H9 (cell line): ENCODE measurements at regions not wholly inside any gene's neighbourhood (a gene's known extent, or its start where the extent isn't known, plus 50 kb on each side); places are given as distances from the start of the nearest gene placed in this dataset.
"Not testable (repeated sequence)": the region's sequence is repeated elsewhere in the genome, so short reads cannot be mapped to it uniquely, and the experiment has no call there.

Source experiments
- DNase-seq: peaks from one replicate; pipeline ENCODE4 v3.0.0-alpha.2; 2017
- H2AFZ ChIP-seq: one replicate; pipeline ENCODE4 v1.6.1; 2013; ENCODE audit warnings: mild to moderate bottlenecking, low read length, control low read depth, moderate library complexity
- H2AK5ac ChIP-seq: 2 replicates; pipeline ENCODE4 v1.6.1; 2013; ENCODE audit warnings: low read length, control low read depth, mixed read lengths; ENCODE audit not compliant: insufficient read length
- H2BK120ac ChIP-seq: one replicate; pipeline ENCODE4 v1.6.1; 2013; ENCODE audit warnings: low read depth, mild to moderate bottlenecking, low read length, control low read depth, inconsistent platforms; ENCODE audit not compliant: poor library complexity, severe bottlenecking
- H2BK12ac ChIP-seq: 2 replicates; pipeline ENCODE4 v1.6.1; 2013; ENCODE audit warnings: low read length, control low read depth, mixed read lengths, low read depth; ENCODE audit not compliant: insufficient read length
- H2BK15ac ChIP-seq: 2 replicates; pipeline ENCODE4 v1.6.1; 2013; ENCODE audit warnings: low read depth, low read length, control low read depth
- H2BK20ac ChIP-seq: one replicate; pipeline ENCODE4 v1.6.1; 2013; ENCODE audit warnings: low read depth, mild to moderate bottlenecking, low read length, control low read depth, inconsistent platforms; ENCODE audit not compliant: poor library complexity, severe bottlenecking
- H2BK5ac ChIP-seq: 2 replicates; pipeline ENCODE4 v1.6.1; 2013; ENCODE audit warnings: low read length, control low read depth, mixed read lengths; ENCODE audit not compliant: insufficient read length
- H3K14ac ChIP-seq: 2 replicates; pipeline ENCODE4 v1.6.1; 2013; ENCODE audit warnings: low read length, control low read depth; ENCODE audit not compliant: insufficient read depth
- H3K18ac ChIP-seq: 2 replicates; pipeline ENCODE4 v1.6.1; 2013; ENCODE audit warnings: low read depth, mild to moderate bottlenecking, mixed read lengths, low read length, control low read depth; ENCODE audit not compliant: insufficient read length
- H3K23ac ChIP-seq: 2 replicates; pipeline ENCODE4 v1.6.1; 2013; ENCODE audit warnings: low read length, control low read depth, mixed read lengths, low read depth; ENCODE audit not compliant: insufficient read length
- H3K23me2 ChIP-seq: 2 replicates; pipeline ENCODE4 v1.6.1; 2013; ENCODE audit warnings: low read depth, mild to moderate bottlenecking, mixed read lengths, low read length, control low read depth; ENCODE audit not compliant: insufficient read length, poor library complexity, severe bottlenecking
- H3K27ac ChIP-seq: 2 replicates; pipeline ENCODE4 v1.5.1; 2013; ENCODE audit warnings: low read length, control low read depth, mixed read lengths, low read depth; ENCODE audit not compliant: insufficient read length
- H3K27me3 ChIP-seq: 2 replicates; pipeline ENCODE4 v1.6.1; 2013; ENCODE audit warnings: low read length, control low read depth, inconsistent platforms; ENCODE audit not compliant: insufficient read depth
- H3K4ac ChIP-seq: 2 replicates; pipeline ENCODE4 v1.6.1; 2013; ENCODE audit warnings: low read depth, mild to moderate bottlenecking, control low read depth, inconsistent platforms, low read length, moderate library complexity
- H3K4me1 ChIP-seq: 2 replicates; pipeline ENCODE4 v1.6.1; 2013; ENCODE audit warnings: low read length, control low read depth, inconsistent platforms; ENCODE audit not compliant: insufficient read depth
- H3K4me2 ChIP-seq: 2 replicates; pipeline ENCODE4 v1.6.1; 2013; ENCODE audit warnings: low read length, control low read depth, mixed read lengths; ENCODE audit not compliant: insufficient read length, insufficient read depth
- H3K56ac ChIP-seq: 2 replicates; pipeline ENCODE4 v1.6.1; 2013; ENCODE audit warnings: low read depth, mild to moderate bottlenecking, mixed read lengths, low read length, control low read depth; ENCODE audit not compliant: insufficient read length
- H3K79me1 ChIP-seq: 2 replicates; pipeline ENCODE4 v1.6.1; 2013; ENCODE audit warnings: low read depth, mild to moderate bottlenecking, moderate library complexity, low read length, control low read depth, inconsistent platforms; ENCODE audit not compliant: insufficient read depth, poor library complexity, severe bottlenecking
- H3K79me2 ChIP-seq: 2 replicates; pipeline ENCODE4 v1.6.1; 2013; ENCODE audit warnings: low read length, control low read depth, inconsistent platforms; ENCODE audit not compliant: insufficient read depth
- H3K9ac ChIP-seq: 2 replicates; pipeline ENCODE4 v1.6.1; 2013; ENCODE audit warnings: low read length, control low read depth, mixed read lengths; ENCODE audit not compliant: insufficient read length; ENCODE audit errors: extremely low read depth
- H3K9me3 ChIP-seq: one replicate; pipeline ENCODE4 v1.6.1; 2013; ENCODE audit warnings: low read depth, low read length, inconsistent platforms; ENCODE audit not compliant: control insufficient read depth
- H3T11ph ChIP-seq: one replicate; pipeline ENCODE4 v1.6.1; 2013; ENCODE audit warnings: mild to moderate bottlenecking, low read length, control low read depth, inconsistent platforms
- H4K20me1 ChIP-seq: one replicate; pipeline ENCODE4 v1.6.1; 2013; ENCODE audit not compliant: control insufficient read depth, insufficient read length, insufficient read depth
- H4K5ac ChIP-seq: 2 replicates; pipeline ENCODE4 v1.6.1; 2013; ENCODE audit warnings: low read depth, mild to moderate bottlenecking, mixed read lengths, low read length, control low read depth; ENCODE audit not compliant: insufficient read length
- H4K8ac ChIP-seq: replicated peaks from 2 replicates; pipeline ENCODE4 v1.6.1; 2013; ENCODE audit warnings: low read length, control low read depth, mixed read lengths, low read depth; ENCODE audit not compliant: insufficient read length
- H4K91ac ChIP-seq: 2 replicates; pipeline ENCODE4 v1.6.1; 2013; ENCODE audit warnings: low read depth, mild to moderate bottlenecking, moderate library complexity, mixed read lengths, low read length, control low read depth; ENCODE audit not compliant: insufficient read length
- H3K27ac Mint-ChIP-seq, 3 experiments: 2 replicates in 2 of 3; 3 replicates in 1 of 3; pipeline ENCODE4 v1.8.0; 2020 to 2021; ENCODE audit warnings: mixed read lengths in 3 of 3, mild to moderate bottlenecking in 1 of 3, moderate library complexity in 1 of 3
- H3K27me3 Mint-ChIP-seq: 2 replicates; pipeline ENCODE4 v1.8.0; 2021; ENCODE audit warnings: low read depth, mild to moderate bottlenecking, moderate library complexity, mixed read lengths
- H3K36me3 Mint-ChIP-seq, 3 experiments: 2 replicates in 2 of 3; 3 replicates in 1 of 3; pipeline ENCODE4 v1.8.0; 2020 to 2021; ENCODE audit warnings: low read depth in 3 of 3, mixed read lengths in 3 of 3; ENCODE audit not compliant: insufficient read depth in 1 of 3
- H3K4me1 Mint-ChIP-seq, 2 experiments: 2 replicates each; pipeline ENCODE4 v1.8.0; 2020; ENCODE audit warnings: mixed read lengths in 2 of 2
- H3K4me3 Mint-ChIP-seq, 2 experiments: 2 replicates in 1 of 2; 3 replicates in 1 of 2; pipeline ENCODE4 v1.8.0; 2020 to 2021; ENCODE audit warnings: mild to moderate bottlenecking in 2 of 2, mixed read lengths in 2 of 2, moderate library complexity in 1 of 2
- H3K9me3 Mint-ChIP-seq, 2 experiments: 2 replicates in 1 of 2; 3 replicates in 1 of 2; pipeline ENCODE4 v1.8.0; 2020; ENCODE audit warnings: mild to moderate bottlenecking in 2 of 2, mixed read lengths in 2 of 2, moderate library complexity in 1 of 2
- WGBS: extraction: QIAGEN DNeasy Blood & Tissue Kit; methylation state at CpG from one replicate; pipeline ENCODE4 v1.1.7; 2013; ENCODE audit warnings: missing lambda C conversion rate, low lambda C conversion rate, mixed read lengths; ENCODE audit not compliant: insufficient read length; ENCODE audit errors: extremely low coverage; 5-methylcytosine and 5-hydroxymethylcytosine counted together
- TF ChIP-seq, protein P1 (sequence below): fragments of 200-600 bp; sonication (generic); conservative IDR thresholded peaks from 3 replicates; pipeline ENCODE4 v1.8.0; 2021; ENCODE audit warnings: antibody characterized with exemption, mild to moderate bottlenecking

DNA sequence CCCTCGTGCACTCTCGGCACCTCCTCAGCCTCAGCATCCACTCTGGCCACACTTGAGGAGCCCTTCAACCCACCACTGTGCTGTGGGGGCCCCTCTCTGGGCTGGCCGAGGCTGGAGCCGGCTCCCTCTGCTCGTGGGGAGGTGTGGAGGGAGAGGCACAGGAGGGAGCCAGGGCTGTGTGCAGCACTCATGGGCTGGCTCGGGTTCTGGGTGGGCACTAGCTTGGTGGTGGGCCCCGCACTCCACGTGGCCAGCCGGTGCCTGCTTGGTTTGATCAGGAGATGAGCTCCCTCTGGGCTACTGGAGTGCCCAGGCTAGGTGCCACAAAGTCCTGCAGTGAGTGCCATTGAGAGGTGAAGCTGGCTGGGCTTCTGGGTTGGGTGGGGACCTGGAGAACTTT, 949.4 kb upstream of the GJE1 start:
- Histone ChIP-seq H2BK5ac (no peak overlapping the region), H3K23me2 (no peaks in the 10 kb centered on the region), H2AFZ (no peak overlapping the region), H3K27ac (no peak overlapping the region), H4K8ac (no peak overlapping the region), H4K5ac (no peak overlapping the region), H2BK20ac (no peak overlapping the region), H3K14ac (no peak overlapping the region), H3K4ac (no peak overlapping the region), H3K23ac (no peak overlapping the region), H2BK120ac (no peak overlapping the region), H3K79me2 (no peaks in the 10 kb centered on the region), H3K18ac (no peak overlapping the region), H3K4me2 (no peak overlapping the region), H3K27me3 (no peaks in the 10 kb centered on the region), H3K4me1 (no peaks in the 10 kb centered on the region), H3K56ac (no peak overlapping the region), H4K91ac (no peak overlapping the region), H3K9ac (no peak overlapping the region), H3K9me3 (peaks cover 8% of the 10 kb centered on the region), H4K20me1 (no peaks in the 10 kb centered on the region), H2BK15ac (no peak overlapping the region), H2BK12ac (no peak overlapping the region), H3T11ph (no peak overlapping the region), H2AK5ac (no peak overlapping the region), H3K79me1 (no peaks in the 10 kb centered on the region)
- DNase-seq: no peak
- Mint-ChIP-seq H3K27ac (no peak overlapping the region), H3K4me3 (no peak overlapping the region), H3K9me3 (peaks cover 29 to 35% of the 10 kb centered on the region in 2 experiments), H3K4me1 (no peaks in the 10 kb centered on the region), H3K27me3 (no peaks in the 10 kb centered on the region; the same call in 1 of the 2 replicates), H3K36me3 (peaks cover 18 to 30% (median 21%) of the 10 kb centered on the region in 3 experiments)
- TF ChIP-seq, protein P1, sequence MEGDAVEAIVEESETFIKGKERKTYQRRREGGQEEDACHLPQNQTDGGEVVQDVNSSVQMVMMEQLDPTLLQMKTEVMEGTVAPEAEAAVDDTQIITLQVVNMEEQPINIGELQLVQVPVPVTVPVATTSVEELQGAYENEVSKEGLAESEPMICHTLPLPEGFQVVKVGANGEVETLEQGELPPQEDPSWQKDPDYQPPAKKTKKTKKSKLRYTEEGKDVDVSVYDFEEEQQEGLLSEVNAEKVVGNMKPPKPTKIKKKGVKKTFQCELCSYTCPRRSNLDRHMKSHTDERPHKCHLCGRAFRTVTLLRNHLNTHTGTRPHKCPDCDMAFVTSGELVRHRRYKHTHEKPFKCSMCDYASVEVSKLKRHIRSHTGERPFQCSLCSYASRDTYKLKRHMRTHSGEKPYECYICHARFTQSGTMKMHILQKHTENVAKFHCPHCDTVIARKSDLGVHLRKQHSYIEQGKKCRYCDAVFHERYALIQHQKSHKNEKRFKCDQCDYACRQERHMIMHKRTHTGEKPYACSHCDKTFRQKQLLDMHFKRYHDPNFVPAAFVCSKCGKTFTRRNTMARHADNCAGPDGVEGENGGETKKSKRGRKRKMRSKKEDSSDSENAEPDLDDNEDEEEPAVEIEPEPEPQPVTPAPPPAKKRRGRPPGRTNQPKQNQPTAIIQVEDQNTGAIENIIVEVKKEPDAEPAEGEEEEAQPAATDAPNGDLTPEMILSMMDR: no peak
- no CpG with 5 or more reads among the region's 9 CpGs for WGBS

DNA sequence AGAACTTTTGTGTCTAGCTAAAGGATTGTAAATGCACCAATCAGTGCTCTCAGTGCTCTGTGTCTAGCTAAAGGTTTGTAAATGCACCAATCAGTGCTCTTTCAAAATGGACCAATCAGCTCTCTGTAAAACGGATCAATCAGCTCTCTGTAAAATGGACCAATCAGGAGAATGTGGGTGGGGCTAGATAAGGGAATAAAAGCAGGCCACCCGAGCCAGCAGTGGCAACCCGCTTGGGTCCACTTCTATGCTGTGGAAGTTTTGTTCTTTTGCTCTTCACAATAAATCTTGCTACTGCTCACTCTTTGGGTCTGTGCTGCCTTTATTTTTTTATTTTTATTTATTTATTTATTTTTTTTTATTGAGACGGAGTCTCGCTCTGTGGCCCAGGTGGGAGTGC, 957.3 kb upstream of the GJE1 start:
- H3K9ac ChIP-seq, DNase-seq, H4K5ac ChIP-seq, H3K23ac ChIP-seq, H3K23me2 ChIP-seq, H3T11ph ChIP-seq, H3K4me1 Mint-ChIP-seq, H2BK12ac ChIP-seq, H3K4ac ChIP-seq, H3K27ac Mint-ChIP-seq, H3K9me3 ChIP-seq, H3K27me3 Mint-ChIP-seq, H2AFZ ChIP-seq, H3K27me3 ChIP-seq, H2BK15ac ChIP-seq, H4K20me1 ChIP-seq, H3K14ac ChIP-seq, H3K27ac ChIP-seq, H3K56ac ChIP-seq, H3K4me2 ChIP-seq, H3K79me2 ChIP-seq, H3K4me3 Mint-ChIP-seq, H4K91ac ChIP-seq, H2BK20ac ChIP-seq, H3K4me1 ChIP-seq, H3K79me1 ChIP-seq, H2BK120ac ChIP-seq, H2AK5ac ChIP-seq, H4K8ac ChIP-seq, H3K18ac ChIP-seq, H2BK5ac ChIP-seq: not testable (repeated sequence)
- WGBS: no CpG with 5 or more reads among the region's 5 CpGs
- Mint-ChIP-seq H3K9me3 (peaks cover 14 to 21% of the 10 kb centered on the region in 2 experiments; a peak in 4 of 5 replicates), H3K36me3 (peaks cover 9 to 28% (median 12%) of the 10 kb centered on the region in 3 experiments)
